Tibial artery (tissue), 4 donors: ENCODE measurements at regions not wholly inside any gene's neighbourhood (a gene's known extent, or its start where the extent isn't known, plus 50 kb on each side); places are given as distances from the start of the nearest gene placed in this dataset.

Experiments used
- DNase-seq, 2 donors: peaks; one replicate each; pipeline ENCODE4 v3.0.0-alpha.2; 2019
- H3K27ac ChIP-seq, 2 donors: fragments of 200-600 bp; sonication (generic) in 1 of 2; 1 replicate in 1 of 2; 2 replicates in 1 of 2; pipeline ENCODE4 v1.5.1; 2018 to 2019; ENCODE audit warnings: mild to moderate bottlenecking in 1 of 2
- H3K27me3 ChIP-seq, 2 donors: fragments of 200-600 bp; sonication (generic) in 1 of 2; one replicate each; pipeline versions ENCODE4 v1.5.1 to v1.6.0; 2016 to 2019
- H3K36me3 ChIP-seq, 3 donors: fragments of 200-600 bp; sonication (generic) in 2 of 3; one replicate each; pipeline ENCODE4 v1.5.1; 2016 to 2019; ENCODE audit warnings: mild to moderate bottlenecking in 2 of 3
- H3K4me1 ChIP-seq, 4 donors: fragments of 200-600 bp; sonication (generic) in 2 of 4; 1 replicate in 3 of 4; 2 replicates in 1 of 4; pipeline ENCODE4 v1.5.1; 2016 to 2019
- H3K4me3 ChIP-seq, 2 donors: fragments of 200-600 bp; sonication (generic) in 1 of 2; 1 replicate in 1 of 2; 2 replicates in 1 of 2; pipeline ENCODE4 v1.5.1; 2018 to 2019; ENCODE audit warnings: mild to moderate bottlenecking in 2 of 2
- H3K9me3 ChIP-seq, 3 donors: fragments of 200-600 bp; sonication (generic) in 1 of 3; one replicate each; pipeline ENCODE4 v1.5.1; 2016 to 2019
- intact Hi-C: fragments of 100-400 bp; cut with DNase I; formaldehyde crosslinking; loops from one replicate; pipeline ENCODE4 v1.15.0; 2023; ENCODE audit warnings: low total_unique reads
- TF ChIP-seq, protein P1 (sequence below), 2 experiments: fragments of 200-600 bp in 1 of 2; fragments of 450-650 bp in 1 of 2; IDR thresholded peaks; one replicate each; pipeline ENCODE4 v1.5.1; 2017 to 2019; ENCODE audit warnings: antibody characterized with exemption in 2 of 2, mild to moderate bottlenecking in 1 of 2, moderate library complexity in 1 of 2

- intact Hi-C loops: no loop called here
- DNase-seq: peak in 1 of 2 donors; percentile 54
- TF ChIP-seq, protein P1, sequence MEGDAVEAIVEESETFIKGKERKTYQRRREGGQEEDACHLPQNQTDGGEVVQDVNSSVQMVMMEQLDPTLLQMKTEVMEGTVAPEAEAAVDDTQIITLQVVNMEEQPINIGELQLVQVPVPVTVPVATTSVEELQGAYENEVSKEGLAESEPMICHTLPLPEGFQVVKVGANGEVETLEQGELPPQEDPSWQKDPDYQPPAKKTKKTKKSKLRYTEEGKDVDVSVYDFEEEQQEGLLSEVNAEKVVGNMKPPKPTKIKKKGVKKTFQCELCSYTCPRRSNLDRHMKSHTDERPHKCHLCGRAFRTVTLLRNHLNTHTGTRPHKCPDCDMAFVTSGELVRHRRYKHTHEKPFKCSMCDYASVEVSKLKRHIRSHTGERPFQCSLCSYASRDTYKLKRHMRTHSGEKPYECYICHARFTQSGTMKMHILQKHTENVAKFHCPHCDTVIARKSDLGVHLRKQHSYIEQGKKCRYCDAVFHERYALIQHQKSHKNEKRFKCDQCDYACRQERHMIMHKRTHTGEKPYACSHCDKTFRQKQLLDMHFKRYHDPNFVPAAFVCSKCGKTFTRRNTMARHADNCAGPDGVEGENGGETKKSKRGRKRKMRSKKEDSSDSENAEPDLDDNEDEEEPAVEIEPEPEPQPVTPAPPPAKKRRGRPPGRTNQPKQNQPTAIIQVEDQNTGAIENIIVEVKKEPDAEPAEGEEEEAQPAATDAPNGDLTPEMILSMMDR (IDR thresholded peaks at IDR 0.05): no peak
- no peaks in the 10 kb centered on the region for H3K4me1 ChIP-seq
- H3K36me3 ChIP-seq: no peaks in the 10 kb centered on the region
- no peaks in the 10 kb centered on the region for H3K9me3 ChIP-seq
- H3K4me3 ChIP-seq: no peak overlapping the region
- no peaks in the 10 kb centered on the region for H3K27me3 ChIP-seq
- no peak overlapping the region for H3K27ac ChIP-seq
Measured at GRCh38 chr14:65361920-65362319, 50.6 kb upstream of the FUT8 start.
